Pancreas (tissue), 10 donors: ENCODE measurements at regions not wholly inside any gene's neighbourhood (a gene's known extent, or its start where the extent isn't known, plus 50 kb on each side); places are given as distances from the start of the nearest gene placed in this dataset.

ENCODE experiments used
- ATAC-seq, 4 donors: fragments of 200-7000 bp; cut with Tn5 transposase; one replicate each; pipeline versions ENCODE4 v1.8.0 to v1.9.1; 2020; ENCODE audit warnings: mild to moderate bottlenecking in 4 of 4, moderate library complexity in 4 of 4
- DNase-seq, 6 donors: peaks; one replicate each; pipeline ENCODE4 v3.0.0-alpha.2; 2020
- FAIRE-seq: peaks from 2 replicates; lab custom pipeline; 2012; peaks lifted over from hg19 to GRCh38; lab: Jason Lieb, UNC
- H3K27ac ChIP-seq, 4 donors: fragments of 200-600 bp; sonication (generic); 1 replicate in 3 of 4; 2 replicates in 1 of 4; pipeline versions ENCODE4 v1.5.0 to v1.8.0; 2020
- H3K27me3 ChIP-seq, 4 donors: fragments of 200-600 bp; one replicate each; pipeline ENCODE4 v1.8.0; 2021
- H3K36me3 ChIP-seq, 3 donors: fragments of 200-600 bp; sonication (generic) in 1 of 3; one replicate each; pipeline versions ENCODE4 v1.5.0 to v1.8.0; 2020 to 2021
- H3K4me1 ChIP-seq, 3 donors: fragments of 200-600 bp; one replicate each; pipeline ENCODE4 v1.8.0; 2021
- H3K4me3 ChIP-seq, 4 donors: fragments of 200-600 bp; sonication (generic) in 2 of 4; one replicate each; pipeline versions ENCODE4 v1.5.0 to v1.8.0; 2020 to 2021
- H3K9me3 ChIP-seq, 4 donors: fragments of 200-600 bp; one replicate each; pipeline ENCODE4 v1.8.0; 2021
- WGBS, 2 donors: extraction: QIAGEN DNeasy Blood & Tissue Kit; methylation state at CpG; one replicate each; pipeline ENCODE4 v1.1.7; 2013; 5-methylcytosine and 5-hydroxymethylcytosine counted together
- intact Hi-C, 3 donors: fragments of 100-400 bp; cut with DNase I; formaldehyde crosslinking; loops; one replicate each; pipeline versions ENCODE4 v1.11.1 to v1.14.2; 2022
- TF ChIP-seq, protein P1 (sequence below), 4 donors: fragments of 200-600 bp; sonication (generic) in 3 of 4; IDR thresholded peaks; one replicate each; pipeline versions ENCODE4 v1.5.0 to v1.8.0; 2021; ENCODE audit warnings: antibody characterized with exemption in 4 of 4
- donor health status: healthy with polysubstance abuse.
- donor health status: DM: no; HTN: no; CAD: no; lungs with moderate emphysema.
- donor health status: DM: no; HTN: no; CAD: no.
- donor health status: control.
- donor health status: control.
- donor health status: Bipolar disorder and iron deficiency.
- donor health status: DM: yes; HTN: yes; CAD: no.
- donor health status: DM: no; HTN: no; CAD: no.
- donor health status: DM: no; HTN: no; CAD: no.
- donor health status: DM: yes; HTN: yes; CAD: no.

DNA sequence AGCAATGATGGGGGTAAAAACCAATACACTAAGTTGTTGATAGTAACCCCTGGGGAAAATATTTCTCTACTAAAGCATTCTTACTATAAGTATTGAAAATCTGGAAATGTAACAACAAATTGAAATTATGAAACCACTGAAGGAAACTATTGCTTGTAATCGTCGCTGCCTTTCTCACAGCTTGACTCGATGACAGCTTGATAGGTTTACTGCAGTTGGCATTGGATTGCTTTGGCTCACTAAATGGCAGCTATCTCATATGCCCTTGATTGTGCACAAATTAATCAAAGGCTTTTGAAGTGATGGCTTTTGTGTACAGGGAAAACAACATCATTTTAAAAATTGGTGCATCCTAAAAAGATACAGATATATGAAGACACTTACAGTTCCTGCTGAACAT, 419.6 kb upstream of the TENM3 start:
- Histone ChIP-seq H3K27ac (no peak overlapping the region), H3K27me3 (no peaks in the 10 kb centered on the region), H3K4me1 (peaks cover 0 to 8% (median 6%) of the 10 kb centered on the region in 3 donors), H3K9me3 (no peaks in the 10 kb centered on the region), H3K4me3 (no peak overlapping the region), H3K36me3 (no peaks in the 10 kb centered on the region)
- TF ChIP-seq, protein P1, sequence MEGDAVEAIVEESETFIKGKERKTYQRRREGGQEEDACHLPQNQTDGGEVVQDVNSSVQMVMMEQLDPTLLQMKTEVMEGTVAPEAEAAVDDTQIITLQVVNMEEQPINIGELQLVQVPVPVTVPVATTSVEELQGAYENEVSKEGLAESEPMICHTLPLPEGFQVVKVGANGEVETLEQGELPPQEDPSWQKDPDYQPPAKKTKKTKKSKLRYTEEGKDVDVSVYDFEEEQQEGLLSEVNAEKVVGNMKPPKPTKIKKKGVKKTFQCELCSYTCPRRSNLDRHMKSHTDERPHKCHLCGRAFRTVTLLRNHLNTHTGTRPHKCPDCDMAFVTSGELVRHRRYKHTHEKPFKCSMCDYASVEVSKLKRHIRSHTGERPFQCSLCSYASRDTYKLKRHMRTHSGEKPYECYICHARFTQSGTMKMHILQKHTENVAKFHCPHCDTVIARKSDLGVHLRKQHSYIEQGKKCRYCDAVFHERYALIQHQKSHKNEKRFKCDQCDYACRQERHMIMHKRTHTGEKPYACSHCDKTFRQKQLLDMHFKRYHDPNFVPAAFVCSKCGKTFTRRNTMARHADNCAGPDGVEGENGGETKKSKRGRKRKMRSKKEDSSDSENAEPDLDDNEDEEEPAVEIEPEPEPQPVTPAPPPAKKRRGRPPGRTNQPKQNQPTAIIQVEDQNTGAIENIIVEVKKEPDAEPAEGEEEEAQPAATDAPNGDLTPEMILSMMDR (IDR thresholded peaks at IDR 0.05): no peak
- 67 to 78% methylated on average over 3 of the region's 3 CpGs for WGBS, 2 donors
- intact Hi-C loops: no loop called here
- no peak for DNase-seq
- no peak for ATAC-seq
- no peak for FAIRE-seq

DNA sequence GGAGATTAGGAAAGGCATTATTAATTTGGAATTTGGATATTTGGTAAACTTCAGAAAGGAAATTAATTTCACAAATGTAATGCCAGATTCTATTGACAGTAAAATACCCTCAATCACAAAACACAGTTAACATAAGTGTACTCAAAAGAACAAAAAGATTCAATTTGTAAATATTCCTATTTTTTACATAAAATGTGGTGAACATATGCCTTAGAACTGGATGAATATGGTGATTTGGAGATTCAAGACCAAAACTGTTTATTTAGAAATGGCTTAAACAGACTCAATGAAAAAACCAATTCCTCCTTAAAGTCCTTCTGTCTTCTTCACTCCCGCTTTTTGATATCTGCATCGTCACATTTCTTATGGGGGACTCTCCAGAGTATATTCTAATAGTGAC, 417.6 kb upstream of the TENM3 start:
- FAIRE-seq (no peak), DNase-seq (no peak), ATAC-seq (no peak)
- Histone ChIP-seq H3K4me3 (no peak overlapping the region), H3K36me3 (no peaks in the 10 kb centered on the region), H3K27ac (no peak overlapping the region), H3K4me1 (peaks cover 0 to 8% (median 6%) of the 10 kb centered on the region in 3 donors), H3K9me3 (no peaks in the 10 kb centered on the region), H3K27me3 (no peaks in the 10 kb centered on the region)
- TF ChIP-seq, protein P1 (IDR thresholded peaks at IDR 0.05): no peak
- WGBS, 2 donors: 93 to 95% methylated on average over 2 of the region's 2 CpGs
- intact Hi-C loops: no loop called here

DNA sequence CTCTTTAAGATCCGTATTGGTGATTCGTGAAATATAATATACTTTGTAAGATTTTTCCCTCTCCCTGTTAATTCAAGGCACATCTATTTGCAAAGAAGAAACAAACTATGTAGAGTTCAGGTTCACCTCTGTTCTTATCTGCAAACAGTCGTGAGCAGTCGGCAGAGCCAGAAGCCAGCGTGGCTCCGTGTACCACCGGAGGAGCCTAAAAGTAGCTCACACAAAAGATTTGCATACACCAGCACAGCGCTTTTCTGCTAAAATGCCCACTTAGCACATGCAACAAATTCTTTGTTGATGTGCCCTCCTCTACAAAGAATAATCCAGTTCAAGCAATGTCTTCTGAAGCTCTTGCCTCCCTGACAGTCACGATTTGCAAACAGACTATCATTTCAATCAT, 416.0 kb upstream of the TENM3 start:
- Histone ChIP-seq H3K9me3 (no peaks in the 10 kb centered on the region), H3K4me3 (no peak overlapping the region), H3K36me3 (no peaks in the 10 kb centered on the region), H3K27ac (no peak overlapping the region), H3K27me3 (no peaks in the 10 kb centered on the region), H3K4me1 (peaks cover 0 to 4% (median under 1%) of the 10 kb centered on the region in 3 donors)
- intact Hi-C loops: no loop called here
- FAIRE-seq (no peak), DNase-seq (no peak), ATAC-seq (no peak)
- TF ChIP-seq, protein P1 (IDR thresholded peaks at IDR 0.05): no peak
- 60 to 63% methylated on average over 9 of the region's 9 CpGs for WGBS, 2 donors

DNA sequence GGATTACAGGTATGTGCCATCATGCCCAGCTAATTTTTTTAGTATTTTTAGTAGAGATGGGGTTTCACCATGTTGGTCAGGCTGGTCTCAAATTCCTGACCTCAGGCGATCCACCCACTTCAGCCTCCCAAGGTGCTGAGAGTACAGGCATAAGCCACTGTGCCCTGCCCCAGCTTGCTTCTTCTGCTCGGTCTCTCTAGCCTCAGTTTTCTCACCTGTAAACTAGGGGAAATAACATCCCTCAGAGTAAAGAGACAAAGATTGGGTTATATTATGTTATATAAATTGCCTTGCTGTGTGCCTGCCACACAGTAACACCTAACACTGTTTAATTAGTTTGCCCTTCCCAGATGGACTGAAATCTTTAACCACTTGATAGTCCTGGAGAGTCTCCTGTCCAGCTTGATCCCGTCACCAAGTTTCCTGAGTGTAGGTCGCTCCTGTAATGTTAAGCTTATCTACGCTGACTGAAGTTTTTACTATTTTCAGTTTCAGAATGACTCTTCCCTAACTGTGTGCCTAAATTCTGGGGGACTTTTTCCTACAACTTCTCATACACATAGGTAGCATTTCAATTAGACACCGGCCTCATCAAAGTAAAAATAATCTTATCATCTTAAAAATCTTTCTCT, 412.7 kb upstream of the TENM3 start:
- no peak for FAIRE-seq
- 64 to 72% methylated on average over 6 of the region's 6 CpGs for WGBS, 2 donors

DNA sequence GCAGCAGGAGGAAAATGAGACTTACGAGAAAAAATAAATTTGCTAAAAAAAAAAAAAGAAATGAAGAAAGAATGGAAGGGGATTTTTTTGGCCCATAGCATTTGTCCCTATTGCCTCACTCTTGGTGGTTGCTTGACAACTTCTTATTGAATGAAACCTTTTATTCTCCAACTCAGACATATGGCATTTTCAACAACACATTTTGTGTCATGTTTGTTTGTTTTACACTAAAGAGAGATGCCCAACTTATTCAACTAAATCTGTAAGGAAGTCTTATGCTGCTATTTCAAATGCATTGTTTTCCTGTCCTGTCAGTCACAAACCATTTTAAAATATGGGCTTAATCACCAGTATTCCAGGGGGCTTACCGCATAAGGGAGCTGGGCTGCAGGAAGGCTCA, 409.1 kb upstream of the TENM3 start:
- H3K9me3 ChIP-seq: no peaks in the 10 kb centered on the region
- TF ChIP-seq, protein P1 (IDR thresholded peaks at IDR 0.05): no peak
- WGBS, 2 donors: 86 to 94% methylated on average over 2 of the region's 2 CpGs
- H3K27ac ChIP-seq: no peak overlapping the region
- no peaks in the 10 kb centered on the region for H3K4me1 ChIP-seq
- H3K36me3 ChIP-seq: no peaks in the 10 kb centered on the region
- ATAC-seq (no peak), FAIRE-seq (no peak), DNase-seq (no peak)
- H3K4me3 ChIP-seq: no peak overlapping the region
- no peaks in the 10 kb centered on the region for H3K27me3 ChIP-seq
- intact Hi-C loops: no loop called here

More for the DNA sequence above, 412.7 kb upstream of the TENM3 start:
- Histone ChIP-seq H3K4me1 (no peaks in the 10 kb centered on the region), H3K36me3 (no peaks in the 10 kb centered on the region), H3K27me3 (no peaks in the 10 kb centered on the region), H3K9me3 (no peaks in the 10 kb centered on the region), H3K4me3 (no peak overlapping the region), H3K27ac (no peak overlapping the region)
- TF ChIP-seq, protein P1 (IDR thresholded peaks at IDR 0.05): no peak
- intact Hi-C loops: no loop called here
- no peak for ATAC-seq
- DNase-seq: no peak
